GM21786 (cell line): ENCODE measurements at regions not wholly inside any gene's neighbourhood (a gene's known extent, or its start where the extent isn't known, plus 50 kb on each side); places are given as distances from the start of the nearest gene placed in this dataset.

ENCODE experiments used
- ATAC-seq: cut with Tn5 transposase; IDR thresholded peaks from one replicate; pipeline ENCODE4 v1.9.1; 2021; ENCODE audit not compliant: unreplicated experiment

DNA sequence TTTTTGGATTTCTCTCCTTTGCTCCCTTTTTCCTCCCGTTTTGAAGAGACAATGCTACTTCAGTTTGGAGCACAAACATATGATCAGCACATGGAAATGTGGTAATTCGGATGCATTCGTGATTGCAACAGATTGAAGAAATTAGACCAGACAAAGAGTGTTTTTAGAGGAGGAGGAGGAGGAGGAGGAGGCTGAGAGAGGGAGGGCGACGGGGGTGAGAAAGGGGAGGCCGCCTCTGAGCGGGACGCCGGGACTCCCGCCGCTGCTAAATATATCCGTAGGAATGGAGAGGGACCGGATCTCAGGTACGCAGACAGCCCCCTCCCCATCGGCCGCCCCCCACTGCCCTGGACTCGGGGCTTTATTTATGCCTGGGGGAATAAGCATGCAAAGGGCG, 179.3 kb downstream of the SEC14L1 start:
- ATAC-seq: no peak

DNA sequence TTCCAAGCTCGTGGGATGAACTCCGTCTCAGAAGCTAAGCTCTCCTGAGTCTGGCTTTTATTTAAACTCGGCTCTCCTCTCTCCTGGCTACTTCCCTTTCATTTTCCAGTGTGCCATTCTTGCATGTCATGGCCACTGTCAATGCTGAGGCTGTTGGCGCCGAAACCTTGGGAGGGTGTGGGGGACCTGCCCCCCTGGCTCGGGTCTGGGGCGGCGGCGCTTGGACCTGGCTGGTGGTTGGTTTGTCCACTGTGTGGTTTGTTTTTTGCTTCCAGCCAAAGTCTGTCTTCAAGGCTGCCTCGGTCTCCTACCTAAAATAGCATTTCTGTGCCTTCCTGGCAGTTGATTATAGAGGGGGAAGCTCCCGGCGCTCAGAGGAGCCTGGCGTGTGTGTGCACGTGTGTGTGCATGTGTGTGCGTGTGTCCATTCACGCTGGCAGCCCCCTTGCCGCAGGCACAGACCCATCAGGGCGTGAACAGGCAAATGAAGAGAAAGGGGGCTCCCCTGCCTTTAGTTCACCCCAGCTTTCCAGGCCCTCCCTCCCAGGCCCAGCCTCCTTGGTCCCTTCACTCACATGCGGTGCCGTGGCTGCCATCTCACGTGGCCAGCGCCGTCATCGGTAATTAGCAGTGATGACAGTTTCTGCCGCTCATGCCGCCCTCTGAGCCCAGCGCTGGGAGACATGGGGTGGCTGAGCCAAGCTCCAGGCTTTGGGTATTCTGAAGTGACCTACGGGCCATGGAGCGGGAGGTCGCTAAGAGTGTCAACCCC, 179.9 kb downstream of the SEC14L1 start:
- no peak for ATAC-seq

- ATAC-seq: no peak
These were observed 181.1 kb downstream of the SEC14L1 start for GRCh38 chr17:77321649-77322513.

- ATAC-seq: peak; percentile 19
These were observed 182.0 kb downstream of the SEC14L1 start for GRCh38 chr17:77322514-77323412.

DNA sequence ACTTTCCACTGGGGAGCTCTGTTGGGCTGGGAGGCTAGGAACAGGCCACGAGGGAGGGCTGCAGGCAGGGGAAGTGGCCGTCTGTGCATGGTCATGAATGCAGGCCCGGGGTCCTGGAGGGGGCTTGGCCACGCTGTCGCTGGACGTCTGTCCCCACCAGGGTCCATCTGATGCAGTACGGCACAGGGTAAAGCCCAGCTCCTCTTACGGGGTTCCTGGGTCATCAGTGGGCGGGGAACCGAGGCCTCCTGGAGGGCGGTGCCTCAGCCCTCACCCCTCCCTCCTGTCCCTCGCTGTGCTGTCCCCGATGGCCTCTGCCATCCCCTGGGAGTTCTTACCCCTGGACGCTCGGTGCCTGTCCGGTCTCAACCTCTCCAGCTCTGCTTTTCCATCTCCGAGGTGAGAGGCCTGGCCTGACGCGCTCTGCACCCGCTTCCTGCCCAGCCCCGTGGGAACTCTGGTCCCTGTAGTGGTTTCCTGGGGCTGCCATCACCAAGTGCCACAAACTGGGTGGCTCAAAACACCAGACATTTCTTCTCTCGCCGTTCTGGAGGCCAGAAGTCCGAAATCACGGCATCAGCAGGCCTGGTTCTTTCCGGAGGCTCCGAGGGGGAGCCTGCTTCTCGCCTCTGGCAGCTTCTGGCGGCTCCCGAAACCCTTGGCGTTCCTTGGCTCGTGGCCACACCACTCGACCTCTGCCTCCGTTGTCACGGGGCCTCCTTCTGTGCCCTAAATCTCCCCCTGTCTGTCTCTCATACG, 182.8 kb downstream of the SEC14L1 start:
- no peak for ATAC-seq

- no peak for ATAC-seq
These were observed 183.5 kb downstream of the SEC14L1 start for GRCh38 chr17:77324227-77324626.

DNA sequence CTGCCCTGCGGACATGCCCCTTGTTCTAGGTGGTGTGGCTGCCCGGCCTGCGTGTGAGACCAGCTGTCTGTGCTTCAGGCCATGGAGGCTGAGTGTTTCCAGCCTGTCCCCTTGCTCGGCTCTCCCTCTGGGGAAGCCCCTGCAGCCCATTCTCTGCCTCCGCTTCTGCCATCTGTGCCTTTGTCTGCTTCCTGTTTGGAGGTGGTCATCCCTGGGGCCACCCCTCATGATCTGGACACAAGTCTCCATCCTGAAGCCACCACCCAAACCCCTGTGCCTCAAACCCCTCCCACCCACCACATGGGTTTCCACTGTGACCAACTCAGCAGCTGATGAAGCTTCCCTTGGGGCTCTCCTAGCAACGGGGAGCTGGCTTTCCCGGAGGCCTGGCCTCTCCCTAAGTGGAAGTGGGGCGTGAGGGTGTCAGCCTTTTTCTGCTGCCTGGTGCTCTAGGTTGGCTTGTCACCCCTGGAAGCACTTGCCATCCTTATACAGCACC, 184.9 kb downstream of the SEC14L1 start:
- ATAC-seq: peak; percentile 16

DNA sequence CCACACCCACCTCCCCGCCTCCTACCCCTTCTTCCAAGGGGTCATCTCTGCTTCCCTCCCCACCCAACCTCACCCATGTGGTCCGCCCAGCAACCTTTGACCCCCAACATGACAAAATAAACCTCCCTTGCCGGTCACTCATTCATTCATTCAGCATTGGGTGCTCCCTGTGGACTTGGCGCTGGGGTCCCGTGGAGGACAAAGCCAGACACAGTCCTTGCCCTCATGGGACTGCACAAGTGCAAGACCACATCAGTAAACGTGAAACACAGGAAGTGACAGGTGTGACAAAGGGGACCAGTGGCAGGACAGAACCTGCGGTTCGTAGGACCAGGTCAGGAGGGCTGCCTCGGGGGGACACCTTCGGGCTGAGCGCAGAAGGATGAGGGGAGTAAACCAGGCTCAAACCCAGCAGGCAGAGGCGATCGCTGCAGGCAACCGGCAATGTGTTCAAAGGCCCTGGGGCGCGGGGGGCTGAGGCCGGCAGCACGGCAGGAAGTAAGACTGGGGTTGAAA, 185.4 kb downstream of the SEC14L1 start:
- no peak for ATAC-seq

DNA sequence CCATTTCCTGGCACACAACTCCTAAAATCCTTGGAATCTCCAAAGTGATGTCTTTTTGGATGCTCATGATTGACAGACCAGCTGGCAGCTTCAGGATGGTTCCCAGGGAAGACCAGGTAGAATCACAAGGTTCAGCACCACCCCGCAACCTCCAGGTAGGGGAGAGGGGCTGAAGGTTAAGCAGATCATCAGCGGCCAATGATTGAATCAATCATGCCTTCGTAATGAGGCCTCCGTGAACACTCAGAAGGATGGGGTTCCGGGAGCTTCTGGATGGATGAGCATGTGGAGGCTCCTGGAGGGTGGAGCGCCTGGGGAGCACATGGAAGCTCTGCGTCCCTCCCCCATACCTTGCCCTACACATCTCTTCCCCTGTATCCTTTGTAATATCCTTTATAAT, 185.9 kb downstream of the SEC14L1 start:
- ATAC-seq: no peak

GRCh38 chr17:77327181-77327565, 186.4 kb downstream of the SEC14L1 start:
- ATAC-seq: no peak

DNA sequence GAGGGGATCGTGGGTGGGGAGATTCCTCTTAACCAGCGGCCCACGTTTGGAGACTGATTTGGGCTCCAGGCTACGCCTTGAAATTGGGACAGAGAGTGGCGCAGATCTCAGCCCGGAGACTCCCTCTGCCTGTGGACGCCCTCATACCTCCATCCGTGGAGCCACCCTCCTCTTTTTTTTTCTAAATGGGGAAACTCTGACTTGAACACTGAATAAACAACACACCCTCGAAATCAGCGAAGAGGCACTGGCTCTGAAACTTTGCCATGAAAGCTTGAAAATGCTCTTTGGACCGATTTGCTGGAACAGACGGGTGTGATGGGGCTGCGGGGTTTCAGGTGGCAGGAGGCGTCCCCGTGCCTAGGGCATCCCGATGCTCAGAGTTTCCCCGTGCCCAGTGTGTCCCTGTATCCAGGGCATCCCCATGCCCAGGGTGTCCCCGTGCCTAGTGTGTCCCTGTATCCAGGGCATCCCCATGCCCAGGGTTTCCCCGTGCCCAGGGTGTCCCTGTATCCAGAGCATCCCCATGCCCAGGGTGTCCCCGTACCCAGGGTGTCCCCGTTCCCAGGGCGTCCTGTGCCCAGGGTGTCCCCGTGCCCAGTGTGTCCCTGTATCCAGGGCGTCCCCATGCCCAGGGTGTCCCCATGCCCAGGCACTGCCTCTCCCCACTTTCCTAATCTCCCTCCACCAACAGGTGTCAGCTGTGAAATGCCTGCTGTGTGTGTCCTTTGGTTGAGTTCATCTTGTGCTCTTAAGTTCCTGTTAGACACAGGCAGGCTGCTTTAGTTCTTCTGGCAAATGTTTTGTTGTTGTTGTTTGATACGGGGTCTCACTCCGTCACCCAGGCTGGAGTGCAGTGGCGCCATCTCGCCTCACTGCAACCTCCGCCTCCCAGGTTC, 187.0 kb downstream of the SEC14L1 start:
- ATAC-seq: no peak

GRCh38 chr17:77328823-77329740, 188.3 kb downstream of the SEC14L1 start:
- ATAC-seq: no peak

GRCh38 chr17:77329741-77330531, 189.2 kb downstream of the SEC14L1 start:
- no peak for ATAC-seq

GRCh38 chr17:77330602-77331081, 189.9 kb downstream of the SEC14L1 start:
- ATAC-seq: no peak

GRCh38 chr17:77331301-77331864, 190.6 kb downstream of the SEC14L1 start:
- ATAC-seq: peak; percentile 73

GRCh38 chr17:77332034-77332971, 191.5 kb downstream of the SEC14L1 start:
- ATAC-seq: no peak
